ENCODE measurements at regions not wholly inside any gene's neighbourhood (a gene's known extent, or its start where the extent isn't known, plus 50 kb on each side); places are given as distances from the start of the nearest gene placed in this dataset.

DNA sequence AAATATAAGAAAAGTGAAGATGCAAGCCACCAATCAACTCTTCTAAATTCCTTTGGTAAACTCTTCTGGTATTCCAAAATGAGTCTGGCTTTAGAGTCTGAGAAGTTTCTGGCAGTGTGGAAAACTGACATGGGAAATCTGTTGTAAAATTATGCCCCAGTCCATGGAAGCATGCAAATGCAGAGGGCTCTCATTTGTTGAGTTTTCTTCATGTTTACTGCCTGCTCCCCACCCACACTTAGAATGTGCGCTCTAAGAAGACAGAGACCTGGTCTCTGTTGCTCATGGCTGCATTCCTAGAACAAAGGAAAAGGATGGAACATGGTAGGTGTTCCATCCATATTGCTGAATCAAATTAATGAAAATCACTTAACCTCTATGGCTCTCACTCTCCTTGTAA lies 411.8 kb upstream of the PDZRN3 start:
- no peak for DNase-seq (ENCODE audit: low read depth)
- TF ChIP-seq, protein P1, sequence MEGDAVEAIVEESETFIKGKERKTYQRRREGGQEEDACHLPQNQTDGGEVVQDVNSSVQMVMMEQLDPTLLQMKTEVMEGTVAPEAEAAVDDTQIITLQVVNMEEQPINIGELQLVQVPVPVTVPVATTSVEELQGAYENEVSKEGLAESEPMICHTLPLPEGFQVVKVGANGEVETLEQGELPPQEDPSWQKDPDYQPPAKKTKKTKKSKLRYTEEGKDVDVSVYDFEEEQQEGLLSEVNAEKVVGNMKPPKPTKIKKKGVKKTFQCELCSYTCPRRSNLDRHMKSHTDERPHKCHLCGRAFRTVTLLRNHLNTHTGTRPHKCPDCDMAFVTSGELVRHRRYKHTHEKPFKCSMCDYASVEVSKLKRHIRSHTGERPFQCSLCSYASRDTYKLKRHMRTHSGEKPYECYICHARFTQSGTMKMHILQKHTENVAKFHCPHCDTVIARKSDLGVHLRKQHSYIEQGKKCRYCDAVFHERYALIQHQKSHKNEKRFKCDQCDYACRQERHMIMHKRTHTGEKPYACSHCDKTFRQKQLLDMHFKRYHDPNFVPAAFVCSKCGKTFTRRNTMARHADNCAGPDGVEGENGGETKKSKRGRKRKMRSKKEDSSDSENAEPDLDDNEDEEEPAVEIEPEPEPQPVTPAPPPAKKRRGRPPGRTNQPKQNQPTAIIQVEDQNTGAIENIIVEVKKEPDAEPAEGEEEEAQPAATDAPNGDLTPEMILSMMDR (conservative IDR thresholded peaks at IDR 0.05; ENCODE audit: low read depth, low read length): no peak
- H3K4me3 ChIP-seq (ENCODE audit: low read length): no peak overlapping the region

DNA sequence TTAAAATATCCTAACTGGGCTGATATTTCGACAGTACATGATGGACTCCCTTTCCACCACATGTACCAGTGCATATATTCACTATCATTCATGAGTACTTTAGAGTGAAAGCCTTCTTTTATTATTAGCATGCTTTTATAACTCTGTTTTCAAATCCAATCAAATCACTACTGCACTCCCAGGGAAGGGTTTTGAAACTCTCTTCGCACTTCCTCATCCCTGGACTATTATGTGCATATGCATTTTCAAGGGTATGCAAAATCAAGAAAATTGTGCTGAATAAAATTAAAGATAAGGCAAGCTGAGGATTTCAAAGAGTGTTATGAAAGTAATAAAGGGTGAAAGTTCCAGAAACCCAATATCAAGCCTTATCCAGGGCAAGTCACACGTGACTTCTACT lies 411.4 kb upstream of the PDZRN3 start:
- DNase-seq (ENCODE audit: low read depth): no peak
- TF ChIP-seq, protein P1 (conservative IDR thresholded peaks at IDR 0.05; ENCODE audit: low read depth, low read length): no peak
- H3K4me3 ChIP-seq (ENCODE audit: low read length): no peak overlapping the region

DNA sequence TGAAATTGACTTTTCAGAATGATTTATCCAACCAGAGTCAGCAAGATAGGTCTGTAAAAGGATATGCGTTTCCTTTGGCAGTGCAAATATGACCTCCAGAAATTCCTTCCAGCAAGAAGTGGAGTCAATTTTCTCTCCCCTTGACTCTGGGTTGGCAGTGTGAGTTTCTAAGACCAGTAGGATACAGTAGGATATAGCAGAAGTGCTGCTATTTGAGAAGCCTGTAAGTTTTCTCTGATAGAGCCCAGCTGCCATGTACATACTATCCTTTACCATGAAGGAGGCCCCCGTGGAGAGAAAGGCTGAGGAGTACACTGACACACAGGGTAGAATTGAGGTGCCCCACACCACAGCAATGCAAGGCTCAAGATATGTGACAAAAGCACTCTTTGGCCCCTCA lies 409.1 kb upstream of the PDZRN3 start:
- H3K4me3 ChIP-seq (ENCODE audit: low read length): no peak overlapping the region
- TF ChIP-seq, protein P1 (conservative IDR thresholded peaks at IDR 0.05; ENCODE audit: low read depth, low read length): no peak
- no peak for DNase-seq (ENCODE audit: low read depth)

DNA sequence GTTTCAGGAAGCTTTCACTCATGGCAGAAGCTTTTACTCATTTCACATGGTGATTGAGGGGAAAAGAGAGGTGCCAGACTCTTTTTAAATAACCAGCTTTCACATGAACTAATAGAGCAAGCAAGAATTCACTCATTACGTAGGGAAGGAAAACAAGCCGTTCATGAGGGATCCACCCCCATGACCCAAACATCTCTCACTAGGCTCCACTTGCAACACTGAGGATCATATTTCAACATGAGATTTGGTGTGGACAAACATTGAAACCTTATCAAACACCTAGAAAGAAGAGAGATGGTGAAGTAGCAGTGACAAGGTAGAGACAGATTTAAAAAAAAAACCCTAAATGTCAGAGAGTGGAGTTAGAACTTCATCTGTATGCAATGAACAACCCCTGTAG lies 408.6 kb upstream of the PDZRN3 start:
- TF ChIP-seq, protein P1 (conservative IDR thresholded peaks at IDR 0.05; ENCODE audit: low read depth, low read length): no peak
- no peak overlapping the region for H3K4me3 ChIP-seq (ENCODE audit: low read length)
- no peak for DNase-seq (ENCODE audit: low read depth)

DNA sequence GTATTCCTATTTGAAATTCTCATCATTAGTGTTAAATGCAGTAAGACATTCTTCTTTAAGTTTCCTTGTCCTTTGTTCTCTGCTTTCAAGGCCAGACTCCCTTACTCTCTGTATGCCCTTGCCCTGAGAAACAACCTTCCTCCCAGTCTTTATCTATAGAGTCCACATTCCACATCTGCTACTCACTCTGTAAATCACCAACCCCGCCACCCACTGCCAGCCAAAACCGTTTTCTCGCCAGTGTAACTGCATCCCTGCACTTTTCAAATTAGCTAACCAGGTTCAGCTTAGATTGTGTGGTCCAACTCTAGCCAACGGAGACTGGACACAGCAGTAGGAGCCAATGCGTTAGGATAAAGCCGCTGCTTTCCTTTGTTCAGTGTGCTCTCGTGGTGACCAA lies 402.4 kb upstream of the PDZRN3 start:
- no peak overlapping the region for H3K4me3 ChIP-seq (ENCODE audit: low read length)
- TF ChIP-seq, protein P1 (conservative IDR thresholded peaks at IDR 0.05; ENCODE audit: low read depth, low read length): no peak
- DNase-seq (ENCODE audit: low read depth): no peak

DNA sequence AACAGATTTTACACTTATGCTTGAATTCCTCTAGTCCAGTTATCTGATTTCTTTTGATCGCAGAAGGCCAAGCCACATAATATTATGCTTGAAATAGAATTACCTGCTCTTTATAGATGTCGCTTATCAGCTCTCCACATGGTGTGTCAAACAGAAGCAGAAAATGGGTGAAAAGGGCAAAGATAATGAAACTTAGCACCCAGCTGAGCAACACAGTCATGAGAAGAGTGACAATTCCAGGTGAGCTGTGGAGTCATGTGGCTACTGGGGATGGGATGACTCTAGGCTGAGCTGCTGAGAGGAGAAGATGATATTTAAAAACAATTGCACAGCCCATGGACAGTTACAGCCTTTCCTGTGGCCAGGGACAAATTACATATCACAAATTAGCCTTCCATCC lies 398.7 kb upstream of the PDZRN3 start:
- no peak for DNase-seq (ENCODE audit: low read depth)
- no peak overlapping the region for H3K4me3 ChIP-seq (ENCODE audit: low read length)
- TF ChIP-seq, protein P1 (conservative IDR thresholded peaks at IDR 0.05; ENCODE audit: low read depth, low read length): no peak

DNA sequence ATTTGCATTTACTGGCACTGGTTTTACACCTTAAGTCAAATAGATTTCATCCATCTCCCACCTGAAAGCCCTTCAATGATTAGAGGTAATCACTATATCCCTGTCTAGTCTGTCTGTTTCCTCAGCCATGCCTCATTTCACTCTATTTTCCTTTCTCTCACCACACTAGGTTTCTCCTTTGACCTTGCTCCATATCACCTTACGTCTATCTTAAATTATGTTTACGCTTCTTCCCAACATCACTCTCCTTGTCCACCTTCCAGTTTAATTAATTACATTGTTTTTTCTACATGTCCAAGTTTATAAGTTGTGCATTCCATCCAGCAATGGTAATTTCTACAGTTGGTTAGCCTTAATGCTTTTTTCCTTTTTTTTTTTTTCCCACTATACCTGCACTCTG lies 396.7 kb upstream of the PDZRN3 start:
- no peak for DNase-seq (ENCODE audit: low read depth)
- TF ChIP-seq, protein P1 (conservative IDR thresholded peaks at IDR 0.05; ENCODE audit: low read depth, low read length): no peak
- H3K4me3 ChIP-seq (ENCODE audit: low read length): no peak overlapping the region
